AG04449 (cell line): ENCODE measurements at regions not wholly inside any gene's neighbourhood (a gene's known extent, or its start where the extent isn't known, plus 50 kb on each side); places are given as distances from the start of the nearest gene placed in this dataset.

ENCODE experiments used
- CTCF ChIA-PET: fragments of 350-600 bp; formaldehyde crosslinking; extraction: SDS; loops from one replicate; lab custom pipeline; 2021; ENCODE audit warnings: antibody characterized with exemption; lab: Yijun Ruan, JAX
- POLR2A ChIA-PET: fragments of 400-600, 350-600 bp; formaldehyde crosslinking; extraction: SDS; loops from one replicate; lab custom pipeline; 2020; ENCODE audit warnings: antibody characterized with exemption, inconsistent platforms; lab: Yijun Ruan, JAX
- DNase-seq: peaks from one replicate; pipeline ENCODE4 v3.0.0-alpha.2; 2010; ENCODE audit warnings: low read depth, low spot score
- H3K4me3 ChIP-seq: 2 replicates; pipeline ENCODE4 v1.5.1; 2011; ENCODE audit warnings: low read depth, mild to moderate bottlenecking, control low read depth, low read length
- TF ChIP-seq, protein P1 (sequence below): IDR thresholded peaks from one replicate; pipeline ENCODE4 v1.5.1; 2011; ENCODE audit warnings: mild to moderate bottlenecking, moderate library complexity, low read length, control low read depth, inconsistent platforms; ENCODE audit not compliant: insufficient read depth; ENCODE audit errors: missing control alignments

DNA sequence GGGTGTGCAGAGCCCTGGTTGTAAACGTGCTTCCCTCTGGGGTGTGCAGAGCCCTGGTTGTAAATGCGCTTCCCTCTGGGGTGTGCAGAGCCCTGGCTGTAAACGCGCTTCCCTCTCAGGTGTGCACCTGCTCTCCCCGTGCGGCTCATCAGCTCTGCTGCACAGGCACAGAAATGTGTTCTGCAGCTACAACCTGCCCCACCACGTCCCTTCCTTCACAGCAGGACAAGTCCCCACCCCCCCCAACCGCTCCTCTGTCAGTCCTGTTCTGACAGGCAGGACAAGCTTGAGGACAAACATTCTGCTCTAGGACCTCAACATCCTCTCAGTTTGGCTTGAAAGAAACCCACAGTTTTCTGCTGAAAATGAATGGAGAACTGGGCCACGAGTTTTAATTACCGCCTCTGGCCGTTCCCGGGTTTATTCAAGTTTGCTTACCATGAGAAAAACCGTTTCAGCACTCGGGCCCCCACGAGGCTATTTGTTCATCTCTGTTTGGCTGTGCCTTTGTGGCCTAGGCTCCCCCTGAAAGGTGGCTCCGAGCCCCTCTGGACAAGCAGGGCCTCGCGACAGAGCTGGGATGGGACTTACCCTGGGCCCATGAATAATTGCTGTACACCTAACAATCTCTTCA lies 81.0 kb upstream of the ASB18 start:
- DNase-seq, result no peak
- ChIA-PET POLR2A (no interaction called here), CTCF (interaction anchor here (2.7 to 15.6 kb wide), 4 partner anchors 8 to 720 kb away, joined by 16 to 394 read pairs (median 24); no protein-coding TSS in a partner anchor)
- no peak overlapping the region for H3K4me3 ChIP-seq
- TF ChIP-seq, protein P1, sequence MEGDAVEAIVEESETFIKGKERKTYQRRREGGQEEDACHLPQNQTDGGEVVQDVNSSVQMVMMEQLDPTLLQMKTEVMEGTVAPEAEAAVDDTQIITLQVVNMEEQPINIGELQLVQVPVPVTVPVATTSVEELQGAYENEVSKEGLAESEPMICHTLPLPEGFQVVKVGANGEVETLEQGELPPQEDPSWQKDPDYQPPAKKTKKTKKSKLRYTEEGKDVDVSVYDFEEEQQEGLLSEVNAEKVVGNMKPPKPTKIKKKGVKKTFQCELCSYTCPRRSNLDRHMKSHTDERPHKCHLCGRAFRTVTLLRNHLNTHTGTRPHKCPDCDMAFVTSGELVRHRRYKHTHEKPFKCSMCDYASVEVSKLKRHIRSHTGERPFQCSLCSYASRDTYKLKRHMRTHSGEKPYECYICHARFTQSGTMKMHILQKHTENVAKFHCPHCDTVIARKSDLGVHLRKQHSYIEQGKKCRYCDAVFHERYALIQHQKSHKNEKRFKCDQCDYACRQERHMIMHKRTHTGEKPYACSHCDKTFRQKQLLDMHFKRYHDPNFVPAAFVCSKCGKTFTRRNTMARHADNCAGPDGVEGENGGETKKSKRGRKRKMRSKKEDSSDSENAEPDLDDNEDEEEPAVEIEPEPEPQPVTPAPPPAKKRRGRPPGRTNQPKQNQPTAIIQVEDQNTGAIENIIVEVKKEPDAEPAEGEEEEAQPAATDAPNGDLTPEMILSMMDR, result no peak

GRCh38 chr2:236346366-236346765 lies 82.2 kb upstream of the ASB18 start:
- TF ChIP-seq, protein P1, result no peak
- no peak overlapping the region for H3K4me3 ChIP-seq
- DNase-seq, result no peak
- POLR2A ChIA-PET, result no interaction called here
- CTCF ChIA-PET, result interaction anchor here (15.6 kb wide), 1 partner anchor 718 kb away, joined by 394 read pairs; no protein-coding TSS in a partner anchor

GRCh38 chr2:236348279-236348678 lies 84.1 kb upstream of the ASB18 start:
- no peak overlapping the region for H3K4me3 ChIP-seq
- TF ChIP-seq, protein P1, result no peak
- ChIA-PET CTCF (interaction anchor here (0.9 to 15.6 kb wide), 6 partner anchors 568 to 737 kb away, joined by 3 to 394 read pairs (median 7); partner anchors contain the start of gene COPS8), POLR2A (no interaction called here)
- no peak for DNase-seq

- TF ChIP-seq, protein P1, result no peak
- no peak overlapping the region for H3K4me3 ChIP-seq
- POLR2A ChIA-PET, result no interaction called here
- DNase-seq, result no peak
- CTCF ChIA-PET, result interaction anchor here (0.9 to 15.6 kb wide), 6 partner anchors 569 to 736 kb away, joined by 3 to 394 read pairs (median 8); partner anchors contain the start of gene COPS8
These were observed 84.8 kb upstream of the ASB18 start for GRCh38 chr2:236348976-236349375.

- H3K4me3 ChIP-seq, result no peak overlapping the region
- POLR2A ChIA-PET, result no interaction called here
- no peak for DNase-seq
- CTCF ChIA-PET, result interaction anchor here (1.2 to 15.6 kb wide), 5 partner anchors 675 to 724 kb away, joined by 3 to 394 read pairs (median 6); no protein-coding TSS in a partner anchor
- TF ChIP-seq, protein P1, result no peak
These were observed 86.2 kb upstream of the ASB18 start for GRCh38 chr2:236350426-236350825.

DNA sequence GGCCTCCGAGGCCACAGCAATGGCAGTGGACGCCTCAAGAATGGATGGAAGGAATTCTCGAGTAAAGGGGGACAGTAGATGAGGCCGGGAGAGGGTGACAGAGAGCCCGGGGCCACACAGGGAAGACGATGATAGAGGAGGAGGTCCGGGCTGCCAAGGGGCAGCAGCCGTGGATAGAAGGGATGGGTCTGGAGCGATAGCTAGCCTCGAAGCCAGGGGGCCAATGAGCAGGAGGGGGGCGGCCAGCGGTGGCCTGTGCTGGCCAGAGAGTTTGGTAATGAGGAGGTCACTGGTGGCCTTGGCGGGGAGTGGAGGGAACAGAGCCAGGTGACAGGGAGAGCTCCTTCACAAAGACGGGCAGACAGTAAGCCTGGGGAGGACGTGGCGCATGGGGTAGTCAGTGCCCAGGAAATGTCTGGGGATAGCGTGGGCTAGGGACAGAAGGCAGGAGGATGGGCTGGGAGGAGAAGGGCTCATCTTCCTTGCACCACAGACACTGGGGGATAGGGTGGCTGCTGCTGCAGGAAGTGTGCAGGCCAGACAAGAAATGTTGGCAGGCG lies 87.8 kb upstream of the ASB18 start:
- ChIA-PET CTCF (interaction anchor here (1.6 to 15.6 kb wide), 7 partner anchors 8 to 721 kb away, joined by 4 to 394 read pairs (median 15); no protein-coding TSS in a partner anchor), POLR2A (no interaction called here)
- DNase-seq, result no peak
- H3K4me3 ChIP-seq, result no peak overlapping the region
- TF ChIP-seq, protein P1, result no peak
